Endothelial cell of umbilical vein (primary cell): ENCODE measurements at regions not wholly inside any gene's neighbourhood (a gene's known extent, or its start where the extent isn't known, plus 50 kb on each side); places are given as distances from the start of the nearest gene placed in this dataset.

Experiments used
- BruUV-seq: library from RNA; stranded (reverse); fragments of 400-500 nt; replicated peaks from 2 replicates; lab custom pipeline; 2021; lab: Mats Ljungman, UMichigan
- CTCF ChIA-PET: fragments of 300-600, 350-600 bp; sonication (Branson Sonifier 250); formaldehyde crosslinking; loops from one replicate; lab custom pipeline; 2021; ENCODE audit warnings: antibody characterized with exemption, inconsistent platforms; lab: Charles Lee
- POLR2A ChIA-PET: fragments of 300-600, 350-600 bp; sonication (Branson Sonifier 250); formaldehyde crosslinking; loops from one replicate; lab custom pipeline; 2021; ENCODE audit warnings: antibody characterized with exemption, inconsistent platforms; lab: Charles Lee
- DNase-seq: peaks from one replicate; pipeline ENCODE4 v3.0.0-alpha.2; 2011; ENCODE audit warnings: low read depth, low spot score
- FAIRE-seq: peaks from 2 replicates; lab custom pipeline; 2011; peaks lifted over from hg19 to GRCh38; lab: Jason Lieb, UNC
- H2AFZ ChIP-seq: 2 replicates; pipeline ENCODE4 v1.6.0; 2012; ENCODE audit warnings: low read depth, low read length, control low read depth, inconsistent platforms
- H3K27ac ChIP-seq: 2 replicates; pipeline ENCODE4 v1.5.1; 2011; ENCODE audit warnings: low read depth, mild to moderate bottlenecking, control low read depth, low read length, moderate library complexity; ENCODE audit not compliant: insufficient read depth
- H3K27me3 ChIP-seq, 2 experiments: 2 replicates each; pipeline versions ENCODE4 v1.6.0 to v1.6.1; 2011; ENCODE audit warnings: low read length in 2 of 2, mixed read lengths in 1 of 2; ENCODE audit not compliant: control insufficient read depth in 2 of 2, insufficient read depth in 2 of 2
- H3K36me3 ChIP-seq, 2 experiments: 2 replicates in 1 of 2; 3 replicates in 1 of 2; pipeline ENCODE4 v1.5.1; 2011; ENCODE audit warnings: low read length in 2 of 2, mild to moderate bottlenecking in 1 of 2, moderate library complexity in 1 of 2; ENCODE audit not compliant: control insufficient read depth in 2 of 2, insufficient read depth in 2 of 2; ENCODE audit errors: extremely low read depth in 1 of 2
- H3K4me1 ChIP-seq: 3 replicates; pipeline ENCODE4 v1.5.1; 2011; ENCODE audit warnings: mild to moderate bottlenecking, low read length; ENCODE audit not compliant: control insufficient read depth, insufficient read depth; ENCODE audit errors: extremely low read depth
- H3K4me2 ChIP-seq: 2 replicates; pipeline ENCODE4 v1.6.1; 2011; ENCODE audit warnings: low read length, control low read depth, mixed read lengths; ENCODE audit not compliant: insufficient read depth
- H3K4me3 ChIP-seq, 3 experiments: fragments of 200-600 bp in 1 of 3; sonication (generic), shearing (Covaris generic) in 1 of 3; replicated peaks in 1 of 3; 2 replicates each; pipeline ENCODE4 v1.5.1; 2011 to 2016; ENCODE audit warnings: control low read depth in 3 of 3, low read length in 3 of 3, mild to moderate bottlenecking in 2 of 3, inconsistent platforms in 1 of 3, low read depth in 1 of 3, moderate library complexity in 1 of 3; ENCODE audit not compliant: insufficient read depth in 1 of 3
- H3K79me2 ChIP-seq: 2 replicates; pipeline ENCODE4 v1.6.0; 2012; ENCODE audit warnings: low read length, inconsistent platforms; ENCODE audit not compliant: control insufficient read depth, insufficient read depth
- H3K9ac ChIP-seq: replicated peaks from 2 replicates; pipeline ENCODE3; 2011; ENCODE audit warnings: low read length, control low read depth; ENCODE audit not compliant: insufficient read depth; ENCODE audit errors: extremely low read depth
- H3K9me1 ChIP-seq: replicated peaks from 3 replicates; pipeline ENCODE4 v1.6.0; 2011; ENCODE audit warnings: mild to moderate bottlenecking, low read length; ENCODE audit not compliant: control insufficient read depth, insufficient read depth; ENCODE audit errors: extremely low read depth
- H3K9me3 ChIP-seq: replicated peaks from 2 replicates; pipeline ENCODE4 v1.5.1; 2012; ENCODE audit warnings: low read length, inconsistent platforms; ENCODE audit not compliant: control insufficient read depth, insufficient read depth
- H4K20me1 ChIP-seq: replicated peaks from 2 replicates; pipeline ENCODE3; 2011; ENCODE audit warnings: mild to moderate bottlenecking, low read length; ENCODE audit not compliant: control insufficient read depth, insufficient read depth; ENCODE audit errors: extremely low read depth
- EZH2 ChIP-seq: IDR thresholded peaks from 2 replicates; pipeline ENCODE4 v1.6.1; 2012; ENCODE audit warnings: borderline replicate concordance, low read depth, mild to moderate bottlenecking, moderate library complexity, low read length, inconsistent platforms; ENCODE audit not compliant: severe bottlenecking
- FOS ChIP-seq: IDR thresholded peaks from 2 replicates; pipeline ENCODE4 v1.6.1; 2011; ENCODE audit warnings: mild to moderate bottlenecking, low read length, moderate library complexity, borderline replicate concordance; ENCODE audit not compliant: insufficient read depth
- GATA2 ChIP-seq: IDR thresholded peaks from 2 replicates; pipeline ENCODE4 v1.7.0; 2011; ENCODE audit warnings: low read depth, mild to moderate bottlenecking, moderate library complexity, mixed read lengths, low read length; ENCODE audit not compliant: insufficient read length, insufficient read depth
- JUN ChIP-seq: IDR thresholded peaks from 2 replicates; pipeline ENCODE4 v1.6.1; 2011; ENCODE audit warnings: borderline replicate concordance, low read depth; ENCODE audit not compliant: insufficient read length, insufficient read depth
- MYC ChIP-seq: IDR thresholded peaks from one replicate; pipeline ENCODE4 v1.6.1; 2011; ENCODE audit warnings: mild to moderate bottlenecking, low read depth, low read length
- POLR2AphosphoS5 ChIP-seq: IDR thresholded peaks from 2 replicates; pipeline ENCODE4 v1.6.1; 2012; ENCODE audit warnings: low read depth, mild to moderate bottlenecking, control low read depth, low read length, moderate library complexity; ENCODE audit not compliant: insufficient read depth
- dilution Hi-C: fragments of 300-500 bp; cut with MboI; formaldehyde crosslinking; loops from one replicate; pipeline ENCODE4 v1.15.0; 2019; ENCODE audit warnings: low sequenced_read_pairs; ENCODE audit not compliant: extremely low pct_ligation_motif_present
- intact Hi-C: fragments of 100-400 bp; cut with micrococcal nuclease; formaldehyde crosslinking; loops from one replicate; pipeline ENCODE4 v1.10.0; 2022
- TF ChIP-seq, protein P1 (sequence below), 2 donors: IDR thresholded peaks; 1 replicate in 1 of 2; 2 replicates in 1 of 2; pipeline ENCODE4 v1.5.1; 2011; ENCODE audit warnings: low read length in 2 of 2, mild to moderate bottlenecking in 2 of 2, moderate library complexity in 2 of 2, control low read depth in 1 of 2, inconsistent platforms in 1 of 2, low read depth in 1 of 2; ENCODE audit not compliant: insufficient read depth in 1 of 2; ENCODE audit errors: extremely low read depth in 1 of 2
- TF ChIP-seq, protein P2 (sequence below): IDR thresholded peaks from 2 replicates; pipeline ENCODE4 v1.6.1; 2011; ENCODE audit not compliant: insufficient read depth, insufficient read length

DNA sequence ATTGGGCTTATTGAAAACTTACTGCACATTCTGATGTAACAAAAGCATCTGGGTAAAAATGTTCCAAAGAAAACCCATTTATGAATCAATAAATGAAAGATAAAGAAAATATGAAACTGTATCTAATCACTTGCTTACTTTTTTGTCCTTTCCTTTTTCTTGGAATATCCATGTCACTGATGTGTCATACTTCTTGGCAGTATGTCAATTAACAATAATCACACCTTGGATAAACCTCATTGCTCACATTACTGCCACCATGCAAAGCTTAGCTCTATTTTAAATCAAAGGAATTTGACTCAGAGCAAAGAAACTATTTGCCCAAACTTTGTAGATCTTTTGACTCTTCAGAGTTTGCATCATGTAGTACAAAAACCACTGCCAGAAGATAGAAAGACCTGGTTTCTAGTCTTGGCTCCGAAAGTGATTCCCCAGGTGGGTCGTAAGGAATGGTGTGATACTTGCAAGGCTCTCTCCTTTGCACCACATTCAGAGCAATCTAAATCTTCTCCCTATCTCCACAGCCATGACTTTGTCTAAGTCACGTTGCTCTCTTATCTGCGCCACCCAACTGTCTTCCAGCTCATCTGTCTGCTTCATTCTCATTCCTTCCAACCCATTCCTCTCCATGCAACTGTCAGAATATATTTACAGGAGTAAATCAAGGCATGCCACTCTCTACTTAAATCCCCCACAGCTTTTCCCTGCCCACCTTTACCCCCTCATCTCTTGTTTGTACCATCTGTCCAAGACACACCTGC, 311.9 kb downstream of the COG6 start:
- FAIRE-seq: no peak
- TF ChIP-seq EZH2: no peak
- no peak for TF ChIP-seq POLR2AphosphoS5
- TF ChIP-seq MYC: no peak
- TF ChIP-seq, protein P1, sequence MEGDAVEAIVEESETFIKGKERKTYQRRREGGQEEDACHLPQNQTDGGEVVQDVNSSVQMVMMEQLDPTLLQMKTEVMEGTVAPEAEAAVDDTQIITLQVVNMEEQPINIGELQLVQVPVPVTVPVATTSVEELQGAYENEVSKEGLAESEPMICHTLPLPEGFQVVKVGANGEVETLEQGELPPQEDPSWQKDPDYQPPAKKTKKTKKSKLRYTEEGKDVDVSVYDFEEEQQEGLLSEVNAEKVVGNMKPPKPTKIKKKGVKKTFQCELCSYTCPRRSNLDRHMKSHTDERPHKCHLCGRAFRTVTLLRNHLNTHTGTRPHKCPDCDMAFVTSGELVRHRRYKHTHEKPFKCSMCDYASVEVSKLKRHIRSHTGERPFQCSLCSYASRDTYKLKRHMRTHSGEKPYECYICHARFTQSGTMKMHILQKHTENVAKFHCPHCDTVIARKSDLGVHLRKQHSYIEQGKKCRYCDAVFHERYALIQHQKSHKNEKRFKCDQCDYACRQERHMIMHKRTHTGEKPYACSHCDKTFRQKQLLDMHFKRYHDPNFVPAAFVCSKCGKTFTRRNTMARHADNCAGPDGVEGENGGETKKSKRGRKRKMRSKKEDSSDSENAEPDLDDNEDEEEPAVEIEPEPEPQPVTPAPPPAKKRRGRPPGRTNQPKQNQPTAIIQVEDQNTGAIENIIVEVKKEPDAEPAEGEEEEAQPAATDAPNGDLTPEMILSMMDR (IDR thresholded peaks at IDR 0.05; ENCODE audit: extremely low read depth in 1 of 2, insufficient read depth in 1 of 2, low read depth in 1 of 2, low read length in 2 of 2): no peak
- TF ChIP-seq FOS: peak; percentile 19
- no peak for TF ChIP-seq JUN
- TF ChIP-seq GATA2: no peak
- TF ChIP-seq, protein P2, sequence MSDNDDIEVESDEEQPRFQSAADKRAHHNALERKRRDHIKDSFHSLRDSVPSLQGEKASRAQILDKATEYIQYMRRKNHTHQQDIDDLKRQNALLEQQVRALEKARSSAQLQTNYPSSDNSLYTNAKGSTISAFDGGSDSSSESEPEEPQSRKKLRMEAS: no peak
- peaks cover 6% of the 10 kb centered on the region for H3K4me1 ChIP-seq
- no peaks in the 10 kb centered on the region for H4K20me1 ChIP-seq
- H3K79me2 ChIP-seq: no peaks in the 10 kb centered on the region
- intact Hi-C loops (no loop called here), dilution Hi-C loops (no loop called here)
- CTCF ChIA-PET: interaction anchor here (0.9 to 1.8 kb wide), 3 partner anchors 8 to 25 kb away, joined by 3 to 5 read pairs (median 3); no protein-coding TSS in a partner anchor
- H3K27me3 ChIP-seq: no peaks in the 10 kb centered on the region
- no peak overlapping the region for H3K9ac ChIP-seq
- H3K9me1 ChIP-seq: no peaks in the 10 kb centered on the region
- H3K4me2 ChIP-seq: no peak overlapping the region
- H3K9me3 ChIP-seq: no peaks in the 10 kb centered on the region
- H3K4me3 ChIP-seq: no peak overlapping the region
- H3K27ac ChIP-seq: no peak overlapping the region
- no peak overlapping the region for H2AFZ ChIP-seq
- BruUV-seq: no TSS peak
- POLR2A ChIA-PET: no interaction called here
- peak; percentile 48 for DNase-seq
- H3K36me3 ChIP-seq: no peaks in the 10 kb centered on the region
